SHP77 (cell line): ENCODE measurements at regions not wholly inside any gene's neighbourhood (a gene's known extent, or its start where the extent isn't known, plus 50 kb on each side); places are given as distances from the start of the nearest gene placed in this dataset.
"Not testable (repeated sequence)": the region's sequence is repeated elsewhere in the genome, so short reads cannot be mapped to it uniquely, and the experiment has no call there.

ENCODE experiments used
- DNase-seq, 2 experiments: peaks; one replicate each; lab custom pipeline; 2025; lab: John Stamatoyannopoulos, UW

DNA sequence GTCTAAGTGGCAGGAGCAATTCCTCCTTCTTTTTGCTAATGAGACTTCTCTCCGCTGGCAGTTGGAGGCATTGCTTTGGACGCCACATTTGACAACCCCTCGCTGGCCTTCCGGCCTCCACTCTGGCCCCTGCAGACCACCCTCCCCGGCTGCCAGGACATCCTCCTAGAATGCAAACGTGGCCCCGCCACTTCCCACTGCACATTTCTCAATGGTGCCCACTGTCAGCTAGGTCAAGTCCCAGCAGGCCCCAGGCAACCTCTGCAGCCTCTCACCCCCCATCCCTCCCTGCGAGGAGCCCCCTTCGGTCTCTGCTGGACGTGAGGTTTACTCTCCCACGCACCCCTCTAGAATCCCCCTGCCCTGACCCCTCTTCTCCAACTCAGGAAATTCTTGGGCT lies 250.3 kb downstream of the FOXL1 start:
- DNase-seq, result no peak

DNA sequence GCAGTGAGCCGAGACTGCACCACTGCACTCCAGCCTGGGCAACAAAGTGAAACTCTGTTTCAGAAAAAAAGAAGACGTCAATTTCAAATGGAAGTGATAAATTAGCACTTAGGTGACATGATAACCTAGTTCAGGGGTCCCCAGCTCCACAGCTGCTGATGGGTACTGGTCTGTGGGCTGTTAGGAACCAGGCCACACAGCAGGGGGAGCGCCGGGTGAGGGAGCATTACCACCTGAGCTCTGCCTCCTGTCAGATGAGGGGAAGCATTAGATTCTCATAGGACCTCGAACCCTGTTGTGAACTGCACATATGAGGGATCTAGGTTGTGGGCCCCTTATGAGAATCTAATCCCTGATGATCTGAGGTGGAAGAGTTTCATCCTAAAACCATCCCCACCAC lies 253.0 kb downstream of the FOXL1 start:
- no peak for DNase-seq

DNA sequence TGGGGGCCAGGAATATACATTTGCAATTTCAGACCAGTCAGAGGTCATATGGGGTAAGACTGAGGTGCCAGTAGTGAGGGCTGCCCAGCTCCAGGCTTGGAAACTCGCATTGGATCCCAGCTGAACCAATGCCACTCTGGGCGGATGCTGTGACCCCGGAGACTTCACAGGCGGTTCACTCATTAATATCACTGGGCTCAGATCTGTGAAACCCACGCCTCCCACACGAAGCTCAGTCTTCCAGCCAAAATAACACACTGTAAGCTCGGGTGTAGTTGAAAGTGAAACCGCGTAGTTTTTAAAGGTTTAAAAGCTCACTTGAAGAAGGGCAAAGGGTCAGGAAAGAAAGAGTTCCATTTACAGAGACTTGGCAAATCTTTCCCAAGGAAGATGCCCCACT lies 254.8 kb downstream of the FOXL1 start:
- DNase-seq, result no peak

DNA sequence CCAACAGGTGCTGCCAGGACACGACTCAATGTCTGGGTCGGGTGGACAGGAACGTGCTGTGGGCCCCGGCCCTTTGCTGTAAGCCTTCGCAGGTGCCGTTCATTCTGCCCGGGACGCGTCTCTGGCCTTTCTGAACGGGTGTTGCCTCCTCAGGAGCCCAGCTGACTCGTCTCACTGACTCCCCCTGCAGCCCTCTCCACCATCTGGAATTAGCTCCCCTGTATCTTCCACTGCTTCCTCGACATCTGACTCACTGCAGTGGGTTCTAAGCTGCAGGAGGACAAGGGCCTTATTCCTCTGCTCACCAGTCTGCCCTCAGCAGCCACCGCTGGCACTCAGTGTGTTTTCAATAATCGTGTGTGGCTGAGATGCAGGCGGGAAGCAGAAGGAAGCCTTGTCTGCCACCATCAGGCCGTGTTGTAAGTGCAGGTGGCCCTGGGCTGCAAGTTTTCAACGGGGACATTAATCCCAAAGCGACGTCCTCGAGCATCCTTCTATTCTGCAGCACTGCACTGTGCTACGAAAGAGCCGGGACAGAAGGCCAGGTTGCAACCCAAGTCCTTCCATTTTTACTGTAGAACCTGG lies 256.2 kb downstream of the FOXL1 start:
- DNase-seq, result no peak

DNA sequence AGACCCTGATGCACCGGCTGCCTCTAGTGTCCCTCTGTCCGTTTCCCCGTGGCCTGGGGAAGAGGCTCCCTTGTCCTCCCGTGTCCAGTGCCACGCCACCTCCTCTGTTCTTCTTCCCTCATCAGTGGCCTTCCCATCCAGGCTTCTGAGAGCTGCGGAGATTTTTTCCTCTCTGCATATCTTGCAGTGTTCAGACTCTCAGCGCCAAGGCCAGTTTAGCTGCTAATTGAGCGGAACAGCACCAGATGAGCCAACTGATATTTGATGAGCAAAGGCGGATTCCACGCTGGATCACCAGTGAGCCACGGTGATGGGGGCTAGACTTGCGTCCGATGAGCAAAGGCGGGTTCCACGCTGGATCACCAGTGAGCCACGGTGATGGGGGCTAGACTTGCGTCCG lies 257.6 kb downstream of the FOXL1 start:
- no peak for DNase-seq

DNA sequence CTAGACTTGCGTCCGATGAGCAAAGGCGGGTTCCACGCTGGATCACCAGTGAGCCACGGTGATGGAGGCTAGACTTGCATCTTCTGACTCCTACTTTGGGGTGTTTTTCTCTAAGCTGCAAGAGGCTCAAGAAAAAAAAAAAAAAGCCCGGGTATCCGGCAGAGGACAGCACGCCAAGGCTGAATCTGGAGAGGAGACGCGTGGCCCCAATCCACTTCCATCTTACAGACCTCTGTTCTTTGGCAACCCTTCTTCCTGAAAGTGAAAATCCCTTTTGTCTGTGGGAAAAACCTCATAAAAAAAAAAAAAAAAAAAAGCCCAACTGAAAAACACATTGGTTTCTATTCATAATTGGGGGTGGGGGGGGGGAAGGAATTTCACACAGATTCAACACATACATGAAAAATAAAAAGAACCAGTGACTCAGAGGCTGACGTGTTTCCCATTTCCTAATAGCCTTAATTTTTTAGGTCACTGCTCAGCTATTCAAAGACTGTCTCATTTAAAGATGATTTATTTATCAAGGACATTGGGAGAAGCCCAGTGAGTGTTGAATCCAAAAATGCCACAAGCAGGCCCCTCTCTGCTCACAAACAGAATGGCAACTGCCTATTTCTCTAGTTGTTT lies 258.3 kb downstream of the FOXL1 start:
- no peak for DNase-seq

DNA sequence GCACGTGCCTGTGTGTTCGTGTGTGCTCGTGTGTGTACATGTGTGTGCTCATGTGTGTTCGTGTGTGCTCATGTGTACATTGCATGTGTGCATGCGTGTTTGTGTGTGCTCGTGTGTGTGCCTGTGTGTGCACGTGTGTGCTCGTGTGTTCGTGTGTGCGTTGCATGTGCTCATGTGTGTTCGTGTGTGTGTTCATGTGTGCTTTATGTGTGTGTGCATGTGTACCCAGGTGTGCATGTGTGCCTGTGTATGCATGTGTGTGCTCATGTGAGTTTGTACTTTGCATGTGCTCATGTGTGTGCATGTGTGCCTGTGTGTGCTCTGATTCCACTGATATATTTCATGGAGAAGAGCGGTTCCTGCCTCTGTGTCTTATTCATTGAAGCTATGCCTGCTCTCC lies 265.5 kb downstream of the FOXL1 start:
- DNase-seq, result no peak

DNA sequence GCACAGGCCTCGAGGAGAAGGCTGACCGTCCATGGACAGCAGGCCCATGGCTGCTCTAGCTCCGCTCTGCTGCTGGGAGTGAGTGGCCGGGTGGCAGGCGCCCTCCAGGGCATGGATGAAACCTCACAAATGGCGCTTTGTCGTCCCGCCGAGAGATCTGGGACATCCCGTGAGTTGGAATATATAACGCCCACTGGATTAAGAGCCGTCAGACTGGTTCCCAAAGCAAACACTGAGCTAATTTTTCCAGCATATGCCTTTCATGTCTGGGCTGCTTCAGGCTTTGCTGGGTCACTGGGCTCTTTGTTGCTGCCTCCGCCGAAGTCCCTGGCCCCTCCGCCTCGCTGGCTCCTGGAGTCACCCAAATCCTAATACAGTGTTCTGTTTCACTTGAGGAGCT lies 266.3 kb downstream of the FOXL1 start:
- no peak for DNase-seq

DNA sequence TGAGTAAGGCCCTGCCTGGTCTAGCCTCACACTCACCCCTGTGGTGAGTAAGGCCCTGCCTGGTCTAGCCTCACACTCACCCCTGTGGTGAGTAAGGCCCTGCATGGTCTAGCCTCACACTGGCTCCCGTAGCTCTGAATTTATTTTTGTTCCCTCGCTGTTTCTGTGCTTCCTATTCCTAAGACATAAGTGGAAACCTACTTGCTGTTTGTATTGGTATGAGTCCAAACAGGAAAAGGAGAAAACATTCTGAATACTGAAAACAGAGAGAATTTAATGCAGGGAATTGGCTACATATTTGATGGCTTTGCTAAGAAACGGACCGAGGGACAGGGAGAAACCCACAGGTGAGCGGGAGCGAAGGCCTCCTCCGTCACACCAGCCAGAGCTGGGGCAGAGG lies 267.8 kb downstream of the FOXL1 start:
- DNase-seq, result no peak

DNA sequence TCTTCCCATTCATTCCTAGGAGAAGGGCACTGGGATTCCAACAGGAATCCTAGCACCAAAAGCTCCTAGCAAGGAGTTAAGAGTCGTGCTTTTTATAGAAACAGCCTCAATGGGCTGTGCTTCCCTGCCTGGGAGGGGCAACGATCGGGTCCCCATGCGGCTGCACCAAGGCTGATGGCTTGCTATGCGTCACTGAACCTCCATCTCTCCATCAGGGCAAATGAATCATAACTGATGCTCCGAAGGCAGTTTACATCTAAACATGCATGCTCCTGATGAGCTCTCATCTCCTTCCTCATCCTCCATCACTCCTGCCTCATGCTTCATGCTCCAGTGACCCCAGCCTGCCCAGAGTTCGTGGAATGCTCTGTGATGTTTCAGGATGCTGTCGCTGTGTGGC lies 270.5 kb downstream of the FOXL1 start:
- DNase-seq, result no peak

DNA sequence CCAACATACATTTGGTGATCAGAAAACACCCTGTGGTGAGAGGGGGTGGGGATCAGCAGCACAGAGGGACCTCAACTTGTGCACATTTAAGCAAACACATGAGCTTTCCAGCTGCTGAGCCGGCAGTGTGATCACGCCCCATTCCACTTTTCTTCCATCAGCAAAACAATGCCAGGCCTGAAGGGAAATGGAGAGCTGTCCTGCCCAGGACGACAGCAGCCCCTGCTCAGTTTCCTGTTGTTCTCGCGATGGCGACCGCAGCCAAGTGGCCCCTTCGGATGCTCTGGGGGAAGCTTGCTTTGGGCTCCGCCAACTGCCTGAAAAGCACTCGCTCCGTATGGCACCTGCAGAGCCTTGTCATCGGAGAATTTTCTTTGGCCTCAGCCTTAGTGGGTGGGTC lies 272.3 kb downstream of the FOXL1 start:
- no peak for DNase-seq

DNA sequence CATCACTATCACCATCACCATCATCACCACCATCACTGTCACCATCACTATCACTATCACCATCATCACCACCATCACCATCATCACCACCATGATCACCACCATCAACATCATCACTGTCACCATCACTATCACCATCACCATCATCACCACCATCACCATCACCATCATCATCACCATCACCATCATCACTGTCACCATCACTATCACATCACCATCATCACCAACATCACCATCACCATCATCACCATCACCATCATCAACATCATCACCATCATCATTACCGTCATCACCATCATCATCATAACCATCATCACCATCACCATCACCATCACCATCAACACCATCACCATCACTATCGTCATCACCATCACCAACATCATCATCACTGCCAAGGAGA lies 273.8 kb downstream of the FOXL1 start:
- DNase-seq, result no peak

DNA sequence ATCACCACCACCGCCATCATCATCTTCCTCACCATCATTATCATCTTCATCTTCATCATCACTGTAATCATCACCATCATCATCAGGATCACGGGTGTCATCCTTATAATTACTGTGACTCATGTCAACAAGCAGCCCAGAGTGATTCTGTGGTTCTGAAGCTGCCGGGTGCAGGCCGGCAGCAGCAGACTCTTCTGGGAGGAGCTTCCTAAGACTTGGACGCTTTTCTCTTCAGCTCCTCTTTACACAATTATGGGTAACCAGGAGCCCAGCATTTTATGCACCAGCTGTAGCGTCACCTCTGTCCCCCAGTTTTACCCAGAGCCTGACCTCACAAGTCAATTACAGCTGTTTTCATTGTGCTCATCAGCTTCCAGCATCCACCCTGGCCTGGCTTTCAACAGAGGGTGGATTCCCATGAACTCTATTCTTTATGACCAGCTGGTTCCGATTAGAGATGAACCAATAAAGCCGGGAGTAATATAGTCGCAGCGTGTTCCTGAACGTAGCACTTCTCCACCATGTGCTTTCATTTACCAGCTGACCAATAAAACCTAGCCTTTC lies 275.8 kb downstream of the FOXL1 start:
- DNase-seq, result no peak

DNA sequence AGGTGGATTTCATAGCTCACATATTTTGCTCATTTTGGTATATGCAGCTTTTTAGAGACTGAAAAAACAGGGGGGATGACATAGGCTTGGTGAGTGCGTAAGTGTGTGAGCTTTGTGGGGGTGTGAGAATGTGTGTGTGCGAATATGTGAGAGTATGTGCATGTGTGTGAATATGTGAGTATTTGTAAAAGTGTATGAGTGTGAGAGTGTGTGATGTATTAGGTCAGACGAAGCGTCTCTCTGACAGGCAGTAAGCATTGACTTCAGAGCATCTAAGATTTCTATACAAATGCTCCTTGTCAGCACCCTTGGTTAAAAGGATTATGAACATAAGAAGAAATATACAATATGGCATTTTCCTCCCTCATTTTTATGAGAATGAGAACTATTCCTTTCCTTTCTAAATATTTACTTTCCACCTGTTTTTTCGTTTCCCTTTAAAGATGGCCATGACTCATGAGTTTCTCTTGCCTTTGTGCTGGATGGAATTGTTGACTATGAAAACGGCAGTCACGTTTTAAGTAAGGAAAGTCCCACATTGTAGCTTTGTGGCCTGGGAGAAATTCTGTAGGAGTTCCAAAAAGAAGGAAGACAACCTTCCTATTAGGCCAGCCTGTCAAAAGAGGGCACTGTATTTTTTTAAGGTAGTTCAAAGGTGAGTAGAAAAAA lies 276.4 kb downstream of the FOXL1 start:
- no peak for DNase-seq

DNA sequence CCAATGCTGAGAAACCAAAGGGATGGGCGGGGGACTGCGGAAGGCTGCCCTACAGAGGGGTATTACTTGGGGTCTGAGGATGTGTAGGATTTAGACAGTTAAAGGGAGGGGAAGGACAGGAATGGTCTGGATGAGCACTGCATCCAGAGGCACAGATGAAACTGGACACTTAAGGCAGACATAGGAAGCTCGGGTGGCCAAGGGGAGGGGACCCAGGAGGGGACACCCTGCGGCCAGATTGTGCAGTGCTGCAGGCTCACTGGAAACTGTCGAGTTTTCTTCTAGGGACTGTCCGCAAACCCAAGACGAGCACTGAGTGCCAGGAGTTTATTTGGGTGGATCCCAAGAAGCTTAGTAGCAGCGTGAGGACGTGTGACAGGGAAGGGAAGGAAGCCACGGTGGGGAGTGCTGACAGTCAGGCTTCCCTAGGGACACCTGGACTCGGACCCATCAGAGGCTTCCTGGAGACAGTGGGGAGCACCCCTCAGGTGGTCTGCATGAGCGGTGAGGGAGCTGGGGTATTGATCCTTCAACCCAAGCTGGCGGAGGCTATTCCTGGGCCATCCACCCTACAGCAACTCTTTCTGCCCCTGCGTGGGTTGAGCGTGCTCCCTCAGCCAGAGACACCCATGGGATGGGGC lies 278.7 kb downstream of the FOXL1 start:
- DNase-seq, result no peak

DNA sequence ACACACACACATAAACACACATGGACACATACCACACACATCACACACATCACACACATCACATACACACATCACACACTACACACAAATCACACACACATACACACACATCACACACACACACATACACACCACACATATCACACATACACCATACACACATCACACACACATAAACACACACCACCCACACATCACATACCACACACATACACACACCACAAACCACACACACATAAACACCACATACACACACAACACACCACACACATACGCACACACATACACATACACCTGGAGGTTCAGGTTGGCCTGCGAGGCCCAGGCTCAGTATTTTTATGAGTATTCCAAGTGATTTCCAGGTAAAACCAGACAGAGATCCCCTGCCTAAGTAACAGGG lies 279.5 kb downstream of the FOXL1 start:
- DNase-seq, result no peak

DNA sequence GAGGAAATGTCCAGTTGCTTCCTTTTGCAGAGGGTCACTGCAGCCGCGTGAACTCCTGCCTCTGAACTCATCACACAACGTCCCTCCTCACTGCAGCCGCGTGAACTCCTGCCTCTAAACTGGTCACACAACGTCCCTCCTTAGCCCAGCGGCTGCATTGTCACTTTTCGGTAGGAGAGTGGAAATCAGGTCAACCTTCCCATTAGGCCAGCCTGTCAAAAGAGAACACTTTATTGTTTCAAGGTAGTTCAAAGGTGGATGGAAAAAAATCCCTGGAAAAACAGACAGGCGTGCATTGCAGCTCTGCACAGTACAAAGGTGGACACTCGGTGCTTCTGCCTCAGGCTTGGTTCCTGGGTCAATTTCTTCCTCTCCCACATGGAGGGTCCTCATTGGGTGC lies 280.2 kb downstream of the FOXL1 start:
- DNase-seq, result no peak

DNA sequence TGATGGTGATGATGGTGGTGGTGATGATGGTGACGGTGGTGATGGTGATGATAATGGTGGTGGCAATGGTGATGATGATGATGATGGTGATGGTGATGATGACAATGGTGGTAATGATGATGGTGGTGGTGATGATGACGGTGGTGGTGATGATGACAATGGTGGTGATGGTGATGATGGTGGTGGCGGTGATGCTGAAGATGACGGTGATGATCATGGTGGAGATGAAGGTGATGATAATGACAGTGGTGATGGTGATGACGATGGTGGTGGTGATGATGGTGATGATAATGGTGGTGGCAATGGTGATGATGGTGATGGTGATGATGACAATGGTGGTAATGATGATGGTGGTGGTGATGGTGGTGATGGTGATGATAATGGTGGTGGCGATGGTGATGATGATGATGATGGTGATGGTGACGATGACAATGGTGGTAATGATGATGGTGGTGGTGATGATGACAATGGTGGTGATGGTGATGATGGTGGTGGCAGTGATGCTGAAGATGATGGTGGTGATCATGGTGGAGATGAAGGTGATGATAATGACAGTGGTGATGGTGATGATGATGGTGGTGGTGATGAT lies 283.0 kb downstream of the FOXL1 start:
- not testable (repeated sequence) for DNase-seq

DNA sequence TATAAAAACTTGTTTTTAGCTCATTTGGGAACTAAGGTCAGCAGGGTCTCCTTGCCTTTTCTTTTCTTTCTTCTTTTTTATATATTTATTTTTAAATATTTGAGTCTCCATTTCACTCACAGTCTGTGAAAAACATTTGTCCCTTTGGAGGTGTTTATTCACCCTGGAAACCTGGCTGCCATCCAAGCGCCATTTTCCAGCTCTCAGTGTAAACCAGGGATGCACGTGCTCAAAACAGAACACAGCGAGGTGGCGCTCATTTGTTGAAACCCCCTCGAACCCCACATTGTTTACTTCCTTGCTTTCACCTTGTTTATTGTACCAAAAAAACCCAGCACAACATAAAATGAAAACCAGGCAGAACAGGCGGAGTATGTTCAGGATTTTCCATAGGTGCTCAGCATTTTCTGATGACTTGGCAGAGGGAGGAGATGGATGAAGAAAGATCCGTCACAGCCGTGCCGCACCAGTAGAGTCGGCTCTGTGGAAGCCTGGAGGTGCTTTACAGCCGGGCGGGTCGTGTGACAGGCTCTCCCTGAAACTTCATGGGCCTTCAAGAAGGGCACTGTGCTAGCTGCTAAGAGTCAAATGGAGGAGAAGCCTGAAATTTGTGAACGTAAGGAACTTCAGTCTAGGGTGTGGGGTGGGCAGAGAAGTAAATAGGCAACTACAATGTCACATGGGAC lies 284.4 kb downstream of the FOXL1 start:
- peak in 1 of 2 experiments; percentile 16 for DNase-seq

DNA sequence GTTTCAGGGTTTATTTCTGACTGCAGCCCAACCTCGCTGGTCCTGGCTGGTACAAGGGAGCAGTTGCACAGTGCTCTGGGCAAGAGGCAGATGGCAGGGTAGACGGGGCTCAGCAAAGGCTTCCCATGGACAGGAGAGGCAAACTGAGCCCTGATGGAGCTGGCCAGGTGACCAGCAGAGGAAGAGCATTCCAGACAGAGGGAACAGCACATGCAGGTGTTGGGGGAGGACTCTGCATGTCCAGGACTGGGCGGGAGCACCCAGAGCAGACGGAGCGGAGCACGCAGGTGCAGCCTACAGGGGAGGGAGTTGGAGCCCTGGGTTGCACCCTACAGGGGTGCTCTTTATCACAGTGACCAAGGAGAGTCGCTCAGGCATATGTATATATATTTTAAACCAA lies 285.3 kb downstream of the FOXL1 start:
- DNase-seq, result no peak

DNA sequence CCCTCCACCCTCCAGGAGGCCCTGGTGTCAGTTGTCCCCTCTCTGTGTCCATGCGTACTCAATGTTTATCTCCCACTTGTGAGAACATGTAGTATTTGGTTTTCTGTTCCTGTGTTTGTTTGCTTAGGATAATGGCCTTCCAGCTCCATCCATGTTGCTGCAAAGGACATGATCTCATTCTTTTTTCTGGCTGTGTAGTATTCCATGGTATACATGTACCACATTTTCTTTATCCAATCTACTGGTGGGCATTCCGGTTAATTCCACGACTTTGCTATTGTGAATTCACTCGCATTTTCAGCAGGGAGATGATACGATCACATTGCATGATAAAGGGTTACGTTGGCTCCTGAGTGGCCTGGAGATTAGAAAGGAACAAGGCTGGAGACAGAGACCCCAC lies 286.2 kb downstream of the FOXL1 start:
- no peak for DNase-seq
